Mammary epithelial cell (primary cell): ENCODE measurements at regions not wholly inside any gene's neighbourhood (a gene's known extent, or its start where the extent isn't known, plus 50 kb on each side); places are given as distances from the start of the nearest gene placed in this dataset.

Experiments used
- CTCF ChIP-seq, 2 donors: IDR thresholded peaks in 1 of 2; conservative IDR thresholded peaks in 1 of 2; 2 replicates each; pipeline ENCODE4 v1.5.1; 2011 to 2012; ENCODE audit warnings: inconsistent platforms in 2 of 2, low read length in 2 of 2, mild to moderate bottlenecking in 2 of 2, control low read depth in 1 of 2, low read depth in 1 of 2; ENCODE audit not compliant: insufficient read depth in 1 of 2; ENCODE audit errors: extremely low read depth in 1 of 2
- EZH2 ChIP-seq: IDR thresholded peaks from 2 replicates; pipeline ENCODE4 v1.6.1; 2012; ENCODE audit warnings: low read length, inconsistent platforms, borderline replicate concordance

GRCh38 chr5:67765697-67766096, 449.9 kb upstream of the PIK3R1 start:
- no peak for TF ChIP-seq CTCF (conservative IDR thresholded peaks at IDR 0.05 in 1 of 2, IDR thresholded peaks at IDR 0.05 in 1 of 2; ENCODE audit: extremely low read depth in 1 of 2, insufficient read depth in 1 of 2, low read depth in 1 of 2, low read length in 2 of 2)
- TF ChIP-seq EZH2: no peak
